ENCODE measurements at regions not wholly inside any gene's neighbourhood (a gene's known extent, or its start where the extent isn't known, plus 50 kb on each side); places are given as distances from the start of the nearest gene placed in this dataset.

DNA sequence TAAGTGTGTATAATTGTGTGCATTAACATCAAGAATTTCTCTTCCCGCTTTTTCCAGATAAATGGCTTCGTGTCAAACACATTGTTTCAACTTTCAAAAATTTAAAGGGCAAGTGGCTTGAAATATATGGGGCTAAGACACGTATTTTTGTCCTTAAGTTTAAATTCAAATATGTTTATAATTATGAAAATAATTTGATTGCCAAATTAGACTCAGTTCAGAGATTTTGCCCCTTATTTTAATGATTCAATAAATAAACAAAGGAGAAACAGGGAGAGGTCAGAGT, 1159.2 kb upstream of the MIR17HG start:
- Histone ChIP-seq H3K4me3 (replicated peaks in 1 of 2; ENCODE audit: low read depth in 1 of 2, low read length in 2 of 2) (no peak overlapping the region), H3K79me2 (ENCODE audit: insufficient read depth, low read length) (no peaks in the 10 kb centered on the region), H3K36me3 (ENCODE audit: control insufficient read depth in 1 of 2, insufficient read depth in 2 of 2, low read length in 2 of 2) (no peaks in the 10 kb centered on the region), H3K27ac (ENCODE audit: low read depth, low read length) (no peak overlapping the region), H3K4me2 (ENCODE audit: low read length) (no peak overlapping the region), H4K20me1 (ENCODE audit: insufficient read depth) (no peaks in the 10 kb centered on the region), H3K9ac (ENCODE audit: low read length) (no peak overlapping the region), H3K9me3 (ENCODE audit: control insufficient read depth in 1 of 2, insufficient read depth in 1 of 2, low read depth in 1 of 2, low read length in 2 of 2) (no peaks in the 10 kb centered on the region), H3K4me1 (ENCODE audit: control insufficient read depth in 1 of 2, insufficient read depth in 2 of 2, low read length in 2 of 2) (no peaks in the 10 kb centered on the region), H3K9me2 (ENCODE audit: insufficient read depth) (no peaks in the 10 kb centered on the region; the same call in 1 of the 2 replicates), H3K27me3 (ENCODE audit: insufficient read depth, low read length) (no peaks in the 10 kb centered on the region), H2AFZ (ENCODE audit: low read depth, low read length, poor library complexity, severe bottlenecking) (no peak overlapping the region)
- POLR2A ChIA-PET: no interaction called here
- intact Hi-C loops (cut with micrococcal nuclease): no loop called here
- BruUV-seq (replicated peaks): no TSS peak
- ATAC-seq (no peak), DNase-seq (ENCODE audit: low read depth, low spot score) (no peak)
- RAD21 ChIA-PET (ENCODE audit: low non-redundant PET in 1 of 2, low total read pairs in 2 of 2, uncharacterized antibody in 2 of 2, unreplicated experiment in 2 of 2): no interaction called here
- CTCF ChIA-PET: no interaction called here
- no peak for TF ChIP-seq ZNF274 (IDR thresholded peaks at IDR 0.05; ENCODE audit: low read depth, low read length)
- TF ChIP-seq ZBTB33 (IDR thresholded peaks at IDR 0.05; ENCODE audit: extremely low read depth, insufficient replicate concordance, low read length): no peak
- TF ChIP-seq SIN3A (IDR thresholded peaks at IDR 0.05; ENCODE audit: low read depth): no peak
- no peak for TF ChIP-seq JUND (IDR thresholded peaks at IDR 0.05)
- TF ChIP-seq SRF (IDR thresholded peaks at IDR 0.05; ENCODE audit: low read depth): no peak
- TF ChIP-seq ZFX (IDR thresholded peaks at IDR 0.05): no peak

- no peaks in the 10 kb centered on the region for H3K4me1 ChIP-seq (ENCODE audit: control insufficient read depth in 1 of 2, insufficient read depth in 2 of 2, low read length in 2 of 2)
- ChIA-PET RAD21 (ENCODE audit: low non-redundant PET in 1 of 2, low total read pairs in 2 of 2, uncharacterized antibody in 2 of 2, unreplicated experiment in 2 of 2) (no interaction called here), POLR2A (no interaction called here), CTCF (no interaction called here)
- TF ChIP-seq EZH2 (IDR thresholded peaks at IDR 0.05): no peak
- no peak for TF ChIP-seq POLR2AphosphoS5 (IDR thresholded peaks at IDR 0.05; ENCODE audit: low read depth, low read length)
- TF ChIP-seq, protein P1, sequence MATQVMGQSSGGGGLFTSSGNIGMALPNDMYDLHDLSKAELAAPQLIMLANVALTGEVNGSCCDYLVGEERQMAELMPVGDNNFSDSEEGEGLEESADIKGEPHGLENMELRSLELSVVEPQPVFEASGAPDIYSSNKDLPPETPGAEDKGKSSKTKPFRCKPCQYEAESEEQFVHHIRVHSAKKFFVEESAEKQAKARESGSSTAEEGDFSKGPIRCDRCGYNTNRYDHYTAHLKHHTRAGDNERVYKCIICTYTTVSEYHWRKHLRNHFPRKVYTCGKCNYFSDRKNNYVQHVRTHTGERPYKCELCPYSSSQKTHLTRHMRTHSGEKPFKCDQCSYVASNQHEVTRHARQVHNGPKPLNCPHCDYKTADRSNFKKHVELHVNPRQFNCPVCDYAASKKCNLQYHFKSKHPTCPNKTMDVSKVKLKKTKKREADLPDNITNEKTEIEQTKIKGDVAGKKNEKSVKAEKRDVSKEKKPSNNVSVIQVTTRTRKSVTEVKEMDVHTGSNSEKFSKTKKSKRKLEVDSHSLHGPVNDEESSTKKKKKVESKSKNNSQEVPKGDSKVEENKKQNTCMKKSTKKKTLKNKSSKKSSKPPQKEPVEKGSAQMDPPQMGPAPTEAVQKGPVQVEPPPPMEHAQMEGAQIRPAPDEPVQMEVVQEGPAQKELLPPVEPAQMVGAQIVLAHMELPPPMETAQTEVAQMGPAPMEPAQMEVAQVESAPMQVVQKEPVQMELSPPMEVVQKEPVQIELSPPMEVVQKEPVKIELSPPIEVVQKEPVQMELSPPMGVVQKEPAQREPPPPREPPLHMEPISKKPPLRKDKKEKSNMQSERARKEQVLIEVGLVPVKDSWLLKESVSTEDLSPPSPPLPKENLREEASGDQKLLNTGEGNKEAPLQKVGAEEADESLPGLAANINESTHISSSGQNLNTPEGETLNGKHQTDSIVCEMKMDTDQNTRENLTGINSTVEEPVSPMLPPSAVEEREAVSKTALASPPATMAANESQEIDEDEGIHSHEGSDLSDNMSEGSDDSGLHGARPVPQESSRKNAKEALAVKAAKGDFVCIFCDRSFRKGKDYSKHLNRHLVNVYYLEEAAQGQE (IDR thresholded peaks at IDR 0.05; ENCODE audit: low read depth): no peak
- TF ChIP-seq ATF3 (IDR thresholded peaks at IDR 0.05): no peak
- TF ChIP-seq SP1 (IDR thresholded peaks at IDR 0.05; ENCODE audit: low read depth): no peak
- no peak for TF ChIP-seq ZNF274 (IDR thresholded peaks at IDR 0.05; ENCODE audit: low read depth, low read length)
- intact Hi-C loops (cut with micrococcal nuclease): no loop called here
- ATAC-seq (no peak), DNase-seq (ENCODE audit: low read depth, low spot score) (no peak)
- H3K27ac ChIP-seq (ENCODE audit: low read depth, low read length): no peak overlapping the region
- H3K9me3 ChIP-seq (ENCODE audit: control insufficient read depth in 1 of 2, insufficient read depth in 1 of 2, low read depth in 1 of 2, low read length in 2 of 2): peaks cover 0 to 3% of the 10 kb centered on the region in 2 experiments; a peak in 2 of 4 replicates
- no peak overlapping the region for H2AFZ ChIP-seq (ENCODE audit: low read depth, low read length, poor library complexity, severe bottlenecking)
- H3K36me3 ChIP-seq (ENCODE audit: control insufficient read depth in 1 of 2, insufficient read depth in 2 of 2, low read length in 2 of 2): no peaks in the 10 kb centered on the region
- no peaks in the 10 kb centered on the region for H4K20me1 ChIP-seq (ENCODE audit: insufficient read depth)
- H3K4me3 ChIP-seq (replicated peaks in 1 of 2; ENCODE audit: low read depth in 1 of 2, low read length in 2 of 2): no peak overlapping the region
- BruUV-seq (replicated peaks): no TSS peak
- H3K9me2 ChIP-seq (ENCODE audit: insufficient read depth): no peaks in the 10 kb centered on the region; the same call in 1 of the 2 replicates
- H3K4me2 ChIP-seq (ENCODE audit: low read length): no peak overlapping the region
- no peaks in the 10 kb centered on the region for H3K79me2 ChIP-seq (ENCODE audit: insufficient read depth, low read length)
- no peak overlapping the region for H3K9ac ChIP-seq (ENCODE audit: low read length)
- H3K27me3 ChIP-seq (ENCODE audit: insufficient read depth, low read length): no peaks in the 10 kb centered on the region
Observed at GRCh38 chr13:90197722-90198121, 1149.8 kb upstream of the MIR17HG start.

All from HCT116 (cell line).